ENCODE measurements at regions not wholly inside any gene's neighbourhood (a gene's known extent, or its start where the extent isn't known, plus 50 kb on each side); places are given as distances from the start of the nearest gene placed in this dataset.

GRCh38 chr5:68554571-68555279, 339.2 kb downstream of the PIK3R1 start:
- Histone ChIP-seq H3K4me1 (peaks cover 0 to 13% (median 7%) of the 10 kb centered on the region in 10 experiments; a peak in 12 of 20 replicates), H3K4me2 (peak overlapping the region in 1 of 11 experiments; percentile 10; a peak in 1 of 22 replicates), H3K36me3 (0 out of 22 replicates have a peak, but pooled peaks cover 0 to 4% (median 0%) of the 10 kb centered on the region in 11 experiments), H3K9ac (no peak overlapping the region), H3K27me3 (no peaks in the 10 kb centered on the region), H4K20me1 (no peaks in the 10 kb centered on the region), H3K9me3 (replicated peaks in 1 of 11) (peaks cover 18 to 29% (median 24%) of the 10 kb centered on the region in 11 experiments), H3K4me3 (no peak overlapping the region), H3K27ac (no peak overlapping the region)
- no peak for TF ChIP-seq Cebpa-rat (IDR thresholded peaks at IDR 0.05)

GRCh38 chr5:68555907-68556681, 340.5 kb downstream of the PIK3R1 start:
- H3K9me3 ChIP-seq (replicated peaks in 1 of 11) = peaks cover 18 to 29% (median 24%) of the 10 kb centered on the region in 11 experiments
- H3K9ac ChIP-seq = no peak overlapping the region
- no peaks in the 10 kb centered on the region for H3K27me3 ChIP-seq
- no peaks in the 10 kb centered on the region for H4K20me1 ChIP-seq
- peaks cover 0 to 13% (median 7%) of the 10 kb centered on the region in 10 experiments; a peak in 12 of 20 replicates for H3K4me1 ChIP-seq
- H3K27ac ChIP-seq = no peak overlapping the region
- TF ChIP-seq Cebpa-rat (IDR thresholded peaks at IDR 0.05) = no peak
- H3K36me3 ChIP-seq = 0 out of 22 replicates have a peak, but pooled peaks cover 0 to 4% (median 0%) of the 10 kb centered on the region in 11 experiments
- no peak overlapping the region for H3K4me3 ChIP-seq
- peak overlapping the region in 6 of 11 experiments; percentile 29 to 52 (median 42); a peak in 11 of 22 replicates for H3K4me2 ChIP-seq

- H3K27me3 ChIP-seq = no peaks in the 10 kb centered on the region
- no peak overlapping the region for H3K4me3 ChIP-seq
- no peak for TF ChIP-seq Cebpa-rat (IDR thresholded peaks at IDR 0.05)
- H3K9me3 ChIP-seq (replicated peaks in 1 of 11) = peaks cover 18 to 29% (median 24%) of the 10 kb centered on the region in 11 experiments
- H4K20me1 ChIP-seq = no peaks in the 10 kb centered on the region
- H3K36me3 ChIP-seq = 0 out of 22 replicates have a peak, but pooled peaks cover 0 to 4% (median 0%) of the 10 kb centered on the region in 11 experiments
- H3K9ac ChIP-seq = no peak overlapping the region
- H3K4me2 ChIP-seq = no peak overlapping the region
- no peak overlapping the region for H3K27ac ChIP-seq
- peaks cover 0 to 18% (median 8%) of the 10 kb centered on the region in 10 experiments; a peak in 12 of 20 replicates for H3K4me1 ChIP-seq
Observed at GRCh38 chr5:68557162-68557936, 341.8 kb downstream of the PIK3R1 start.

- Histone ChIP-seq H3K4me3 (no peak overlapping the region), H3K4me2 (peak overlapping the region in 8 of 11 experiments; percentile 7 to 55 (median 29); a peak in 12 of 22 replicates), H3K4me1 (peaks cover 9 to 21% (median 14%) of the 10 kb centered on the region in 10 experiments), H3K9me3 (replicated peaks in 1 of 11) (peaks cover 29 to 40% (median 36%) of the 10 kb centered on the region in 11 experiments), H3K27ac (no peak overlapping the region), H3K9ac (no peak overlapping the region), H4K20me1 (no peaks in the 10 kb centered on the region), H3K27me3 (no peaks in the 10 kb centered on the region), H3K36me3 (0 out of 22 replicates have a peak, but pooled peaks cover 0 to 4% (median 0%) of the 10 kb centered on the region in 11 experiments)
- TF ChIP-seq Cebpa-rat (IDR thresholded peaks at IDR 0.05) = no peak
Observed at GRCh38 chr5:68562308-68562707, 346.8 kb downstream of the PIK3R1 start.

GRCh38 chr5:68565427-68565826, 349.9 kb downstream of the PIK3R1 start:
- Histone ChIP-seq H4K20me1 (no peaks in the 10 kb centered on the region), H3K36me3 (no peaks in the 10 kb centered on the region), H3K27ac (peak overlapping the region in 7 of 11 experiments; percentile 16 to 68 (median 41); a peak in 8 of 22 replicates), H3K4me1 (peaks cover 9 to 21% (median 14%) of the 10 kb centered on the region in 10 experiments), H3K27me3 (no peaks in the 10 kb centered on the region), H3K9me3 (replicated peaks in 1 of 11) (peaks cover 8 to 23% (median 15%) of the 10 kb centered on the region in 11 experiments; a peak in 18 of 22 replicates), H3K4me2 (peak overlapping the region; percentile 27 to 88 (median 78)), H3K9ac (peak overlapping the region in 4 of 11 experiments; percentile 14 to 51 (median 46); a peak in 6 of 22 replicates), H3K4me3 (no peak overlapping the region; a peak in 1 of 20 replicates)
- 0 out of 22 replicates have a peak, but pooled peaks of 1 of the 11 experiments have one; percentile 4 for TF ChIP-seq Cebpa-rat (IDR thresholded peaks at IDR 0.05)

GRCh38 chr5:68576805-68577204, 361.2 kb downstream of the PIK3R1 start:
- H3K27ac ChIP-seq = no peak overlapping the region
- no peak overlapping the region for H3K9ac ChIP-seq
- H4K20me1 ChIP-seq = no peaks in the 10 kb centered on the region
- no peaks in the 10 kb centered on the region for H3K36me3 ChIP-seq
- H3K4me1 ChIP-seq = no peaks in the 10 kb centered on the region
- peaks cover 6 to 22% (median 15%) of the 10 kb centered on the region in 11 experiments; a peak in 20 of 22 replicates for H3K9me3 ChIP-seq (replicated peaks in 1 of 11)
- no peak overlapping the region for H3K4me3 ChIP-seq
- TF ChIP-seq Cebpa-rat (IDR thresholded peaks at IDR 0.05) = no peak
- no peaks in the 10 kb centered on the region for H3K27me3 ChIP-seq
- no peak overlapping the region for H3K4me2 ChIP-seq

GRCh38 chr5:68582284-68582683, 366.7 kb downstream of the PIK3R1 start:
- no peak for TF ChIP-seq Cebpa-rat (IDR thresholded peaks at IDR 0.05)
- no peak overlapping the region for H3K4me2 ChIP-seq
- H3K4me3 ChIP-seq = no peak overlapping the region
- H3K4me1 ChIP-seq = no peaks in the 10 kb centered on the region
- H4K20me1 ChIP-seq = no peaks in the 10 kb centered on the region
- no peak overlapping the region for H3K9ac ChIP-seq
- peaks cover 0 to 12% (median 4%) of the 10 kb centered on the region in 11 experiments; a peak in 15 of 22 replicates for H3K9me3 ChIP-seq (replicated peaks in 1 of 11)
- no peak overlapping the region for H3K27ac ChIP-seq
- H3K27me3 ChIP-seq = no peaks in the 10 kb centered on the region
- no peaks in the 10 kb centered on the region for H3K36me3 ChIP-seq

GRCh38 chr5:68587171-68587570, 371.6 kb downstream of the PIK3R1 start:
- TF ChIP-seq Cebpa-rat (IDR thresholded peaks at IDR 0.05) = no peak
- Histone ChIP-seq H3K9me3 (replicated peaks in 1 of 11) (no peaks in the 10 kb centered on the region; a peak in 1 of 22 replicates), H3K27ac (no peak overlapping the region), H3K9ac (no peak overlapping the region), H3K36me3 (no peaks in the 10 kb centered on the region), H4K20me1 (no peaks in the 10 kb centered on the region), H3K4me1 (peaks cover 0 to 3% (median under 1%) of the 10 kb centered on the region in 10 experiments; a peak in 5 of 20 replicates), H3K4me2 (no peak overlapping the region), H3K27me3 (no peaks in the 10 kb centered on the region), H3K4me3 (no peak overlapping the region)

Data from BLaER1 treated with 17β-estradiol and CSF1 and Interleukin-3, amounts not matched to agents 10 nM and 100 nM (cell line).